Ishikawa (cell line): ENCODE measurements at regions not wholly inside any gene's neighbourhood (a gene's known extent, or its start where the extent isn't known, plus 50 kb on each side); places are given as distances from the start of the nearest gene placed in this dataset.

Experiments
- CEBPB ChIP-seq: IDR thresholded peaks from 2 replicates; pipeline ENCODE4 v1.6.1; 2012
- CREB1 ChIP-seq: IDR thresholded peaks from 2 replicates; pipeline ENCODE4 v1.6.1; 2012; ENCODE audit warnings: low read depth
- EP300 ChIP-seq: IDR thresholded peaks from 2 replicates; pipeline ENCODE4 v1.6.1; 2012; ENCODE audit warnings: borderline replicate concordance
- FOXM1 ChIP-seq: IDR thresholded peaks from 2 replicates; pipeline ENCODE4 v1.6.1; 2012; ENCODE audit warnings: low read depth, borderline replicate concordance
- NFIC ChIP-seq: IDR thresholded peaks from 2 replicates; pipeline ENCODE4 v1.6.1; 2012
- RAD21 ChIP-seq: IDR thresholded peaks from 2 replicates; pipeline ENCODE4 v1.6.1; 2012; ENCODE audit warnings: low read depth
- TEAD4 ChIP-seq: IDR thresholded peaks from 2 replicates; pipeline ENCODE4 v1.6.1; 2012
- USF1 ChIP-seq: IDR thresholded peaks from 2 replicates; pipeline ENCODE4 v1.6.1; 2012
- YY1 ChIP-seq: IDR thresholded peaks from 2 replicates; pipeline ENCODE4 v1.6.1; 2012; ENCODE audit warnings: low read depth
- TF ChIP-seq, protein P1 (sequence below): IDR thresholded peaks from 2 replicates; pipeline ENCODE4 v1.6.1; 2012; ENCODE audit warnings: low read depth, mild to moderate bottlenecking

DNA sequence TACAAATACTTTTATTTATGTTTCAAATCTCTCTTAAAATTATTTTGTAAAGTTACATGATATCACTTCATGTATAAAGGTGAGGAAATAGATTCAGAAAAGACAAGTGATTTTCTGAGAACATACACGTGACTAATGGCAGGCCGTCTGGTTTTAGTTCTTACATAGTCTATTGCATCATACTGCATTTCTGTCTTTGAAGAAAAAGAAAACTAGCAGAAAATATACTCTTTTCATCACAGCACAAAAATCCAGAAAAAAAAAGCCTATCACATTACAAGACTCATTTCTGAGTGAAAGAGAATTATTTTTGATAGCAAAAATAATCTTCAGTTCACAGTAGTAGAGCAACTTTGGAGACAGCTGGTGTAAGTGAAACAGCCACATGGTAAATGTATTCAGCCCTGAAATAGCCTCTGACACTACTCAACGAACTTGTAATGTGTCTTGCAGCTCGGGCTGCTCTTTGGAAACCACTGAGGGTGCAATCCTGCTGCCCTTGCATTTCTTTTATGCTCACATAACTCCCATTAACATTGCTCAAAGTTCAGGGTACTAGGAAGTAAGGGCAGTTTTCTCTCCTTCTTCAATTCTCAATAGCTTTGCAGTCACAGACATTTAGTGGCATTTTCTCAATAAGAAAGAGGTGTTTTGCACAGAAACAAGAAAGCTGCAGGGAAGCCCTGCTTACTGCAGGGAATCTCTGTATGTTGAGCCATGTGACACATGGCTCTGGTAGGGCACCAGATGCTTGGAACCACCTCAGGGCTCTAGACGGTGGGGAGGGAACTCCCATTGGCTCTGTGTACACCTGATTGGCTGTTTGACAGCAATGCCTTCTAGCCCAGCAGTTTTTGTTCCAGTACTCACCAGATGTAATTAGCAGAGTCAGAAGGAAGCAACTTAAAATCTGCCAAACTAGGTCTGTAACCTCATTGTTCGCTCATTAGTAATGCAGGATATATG is 845.3 kb upstream of the PTPRD start:
- TF ChIP-seq EP300 (no peak), CEBPB (no peak), TEAD4 (no peak), YY1 (no peak), CREB1 (no peak), RAD21 (no peak), FOXM1 (no peak), USF1 (no peak), NFIC (no peak)
- TF ChIP-seq, protein P1, sequence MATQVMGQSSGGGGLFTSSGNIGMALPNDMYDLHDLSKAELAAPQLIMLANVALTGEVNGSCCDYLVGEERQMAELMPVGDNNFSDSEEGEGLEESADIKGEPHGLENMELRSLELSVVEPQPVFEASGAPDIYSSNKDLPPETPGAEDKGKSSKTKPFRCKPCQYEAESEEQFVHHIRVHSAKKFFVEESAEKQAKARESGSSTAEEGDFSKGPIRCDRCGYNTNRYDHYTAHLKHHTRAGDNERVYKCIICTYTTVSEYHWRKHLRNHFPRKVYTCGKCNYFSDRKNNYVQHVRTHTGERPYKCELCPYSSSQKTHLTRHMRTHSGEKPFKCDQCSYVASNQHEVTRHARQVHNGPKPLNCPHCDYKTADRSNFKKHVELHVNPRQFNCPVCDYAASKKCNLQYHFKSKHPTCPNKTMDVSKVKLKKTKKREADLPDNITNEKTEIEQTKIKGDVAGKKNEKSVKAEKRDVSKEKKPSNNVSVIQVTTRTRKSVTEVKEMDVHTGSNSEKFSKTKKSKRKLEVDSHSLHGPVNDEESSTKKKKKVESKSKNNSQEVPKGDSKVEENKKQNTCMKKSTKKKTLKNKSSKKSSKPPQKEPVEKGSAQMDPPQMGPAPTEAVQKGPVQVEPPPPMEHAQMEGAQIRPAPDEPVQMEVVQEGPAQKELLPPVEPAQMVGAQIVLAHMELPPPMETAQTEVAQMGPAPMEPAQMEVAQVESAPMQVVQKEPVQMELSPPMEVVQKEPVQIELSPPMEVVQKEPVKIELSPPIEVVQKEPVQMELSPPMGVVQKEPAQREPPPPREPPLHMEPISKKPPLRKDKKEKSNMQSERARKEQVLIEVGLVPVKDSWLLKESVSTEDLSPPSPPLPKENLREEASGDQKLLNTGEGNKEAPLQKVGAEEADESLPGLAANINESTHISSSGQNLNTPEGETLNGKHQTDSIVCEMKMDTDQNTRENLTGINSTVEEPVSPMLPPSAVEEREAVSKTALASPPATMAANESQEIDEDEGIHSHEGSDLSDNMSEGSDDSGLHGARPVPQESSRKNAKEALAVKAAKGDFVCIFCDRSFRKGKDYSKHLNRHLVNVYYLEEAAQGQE, result no peak
